GM19023 (cell line): ENCODE measurements at regions not wholly inside any gene's neighbourhood (a gene's known extent, or its start where the extent isn't known, plus 50 kb on each side); places are given as distances from the start of the nearest gene placed in this dataset.
"Not testable (repeated sequence)": the region's sequence is repeated elsewhere in the genome, so short reads cannot be mapped to it uniquely, and the experiment has no call there.

ENCODE experiments used
- ATAC-seq: cut with Tn5 transposase; IDR thresholded peaks from one replicate; pipeline ENCODE4 v1.9.1; 2021; ENCODE audit warnings: mild to moderate bottlenecking, moderate library complexity; ENCODE audit not compliant: unreplicated experiment

- no peak for ATAC-seq
Measured at GRCh38 chrX:52261125-52261462, 76.4 kb downstream of the MAGED4 start.

DNA sequence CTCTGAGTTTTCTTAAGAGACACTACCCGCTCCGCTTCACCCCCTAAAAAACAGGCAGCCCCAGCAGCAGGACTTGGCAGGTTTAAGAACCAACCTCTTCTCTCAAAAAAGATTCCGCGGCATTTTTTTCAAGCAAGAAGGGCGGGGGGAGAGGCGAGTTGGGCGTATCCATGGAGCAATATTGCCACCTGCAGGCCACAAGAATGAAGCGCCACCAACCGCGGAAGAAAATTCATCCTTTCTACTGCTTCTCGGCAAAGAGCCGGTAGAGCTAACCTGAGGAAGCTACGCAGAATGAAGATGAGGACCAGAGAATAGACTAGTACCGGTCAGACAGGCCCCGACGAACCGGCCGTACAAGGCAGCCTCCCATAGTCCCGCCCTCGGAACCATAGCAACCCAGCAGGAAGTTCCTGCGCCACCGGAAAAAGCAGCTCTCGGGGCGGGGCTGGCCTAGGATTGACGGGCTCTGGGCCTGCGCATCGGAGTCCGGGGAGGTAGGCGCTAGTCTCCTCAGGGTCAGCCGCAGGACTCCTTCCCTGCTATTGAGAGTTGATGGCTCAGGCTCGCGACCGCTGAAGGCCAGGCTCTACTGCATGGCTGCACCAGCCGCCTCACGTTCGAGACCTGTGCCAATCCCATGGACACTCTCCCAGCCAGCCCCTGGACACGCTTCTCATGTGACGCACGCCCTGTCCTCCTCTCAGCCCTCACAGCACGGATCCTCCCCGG is 76.9 kb downstream of the MAGED4 start:
- ATAC-seq: peak; percentile 99

DNA sequence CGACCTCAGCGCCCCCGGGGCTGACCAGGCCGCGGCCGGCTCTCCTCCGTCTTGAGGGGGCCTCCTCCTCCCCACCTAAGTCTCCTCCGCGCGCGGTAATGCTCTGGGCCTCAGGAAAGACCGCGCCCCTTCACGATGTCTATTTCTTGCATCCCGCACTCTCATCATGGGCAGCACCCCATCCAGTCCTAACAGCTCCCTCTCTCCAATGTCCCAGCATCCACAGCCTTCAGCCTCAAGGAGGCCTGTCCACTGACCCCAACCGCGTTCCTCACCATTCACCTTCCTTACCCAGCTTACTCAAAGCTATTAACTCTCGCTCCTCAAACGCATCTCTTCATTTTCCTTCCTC is 77.5 kb downstream of the MAGED4 start:
- ATAC-seq: no peak

- no peak for ATAC-seq
Measured at GRCh38 chrX:52263417-52263816, 78.7 kb downstream of the MAGED4 start.

GRCh38 chrX:52265713-52266112 is 81.0 kb downstream of the MAGED4 start:
- ATAC-seq: no peak

DNA sequence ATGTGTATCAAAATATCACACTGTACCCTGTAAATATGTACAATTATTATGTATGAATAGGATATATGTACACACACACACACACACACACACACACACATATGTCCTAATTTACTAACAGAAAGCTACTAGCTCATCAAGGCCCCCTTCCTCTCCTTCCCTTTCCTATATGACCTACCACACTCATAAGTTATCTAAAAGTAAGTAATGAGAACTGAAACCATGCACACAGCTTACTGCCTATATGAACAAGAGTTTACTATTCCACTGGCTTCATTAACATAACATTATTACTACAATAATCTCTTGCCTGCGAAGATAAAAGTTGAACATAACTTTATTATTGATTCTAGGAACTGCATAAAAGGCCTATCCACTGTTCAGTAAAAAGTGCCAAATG is 83.8 kb downstream of the MAGED4 start:
- not testable (repeated sequence) for ATAC-seq

GRCh38 chrX:52270453-52271116 is 85.9 kb downstream of the MAGED4 start:
- ATAC-seq: no peak

GRCh38 chrX:52271206-52271605 is 86.5 kb downstream of the MAGED4 start:
- no peak for ATAC-seq

DNA sequence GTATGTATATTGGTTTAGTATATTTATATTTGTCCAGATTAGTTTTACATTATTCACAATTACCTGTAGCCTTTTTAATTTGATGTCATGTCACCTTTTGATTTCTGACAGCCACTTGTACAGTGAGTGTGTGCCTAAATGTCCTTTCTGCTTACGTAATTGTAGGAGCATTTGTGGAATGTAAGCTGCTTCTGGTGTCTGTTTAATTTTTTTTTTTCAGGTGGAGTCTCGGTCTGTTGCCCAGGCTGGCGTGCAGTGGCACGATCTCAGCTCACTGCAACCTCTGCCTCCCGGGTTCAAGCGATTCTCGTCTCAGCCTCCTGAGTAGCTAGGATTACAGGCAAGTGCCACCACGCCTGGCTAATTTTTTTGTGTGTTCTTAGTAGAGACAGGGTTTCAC is 91.2 kb upstream of the XAGE2 start:
- no peak for ATAC-seq

DNA sequence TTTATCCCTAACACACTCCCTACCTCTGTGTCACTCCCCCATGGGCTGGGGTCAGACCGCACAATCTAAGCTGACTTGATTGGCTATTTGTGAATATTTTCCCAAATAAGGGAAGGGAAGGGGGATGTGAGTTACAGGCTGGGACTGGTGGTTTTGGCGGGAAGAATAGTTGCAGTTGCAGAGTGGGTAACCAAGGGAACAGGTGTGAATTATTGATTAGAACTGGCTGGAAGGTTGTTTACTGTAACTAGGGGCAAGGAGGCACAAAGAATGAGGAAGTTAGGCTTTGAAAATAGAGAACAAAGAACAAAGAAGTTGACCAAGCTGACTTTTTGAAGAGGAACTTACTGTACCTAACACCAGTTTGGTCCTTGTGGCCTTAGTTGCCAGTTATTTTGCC is 88.0 kb upstream of the XAGE2 start:
- no peak for ATAC-seq

DNA sequence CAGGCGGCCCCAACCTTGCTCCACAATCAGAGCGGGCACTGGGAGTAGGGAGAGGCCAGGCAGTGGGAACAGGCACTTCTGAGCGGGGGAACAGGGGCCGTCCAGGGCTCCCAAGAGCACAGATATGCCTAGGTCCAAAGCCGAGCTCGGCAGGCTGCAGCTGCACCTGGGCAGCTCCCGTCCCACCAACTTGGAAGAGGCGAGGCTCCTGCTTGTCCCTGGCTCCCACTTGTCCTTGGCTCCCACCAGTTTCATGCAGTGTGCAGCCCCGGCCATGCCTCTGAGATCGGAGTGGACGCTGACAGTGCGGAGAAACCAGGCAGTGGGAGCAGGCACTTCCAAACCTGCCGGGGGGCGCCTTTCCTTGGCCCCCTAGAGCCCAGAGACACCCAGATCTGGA is 84.0 kb upstream of the XAGE2 start:
- no peak for ATAC-seq

- not testable (repeated sequence) for ATAC-seq
Measured at GRCh38 chrX:52298968-52299367, 69.9 kb upstream of the XAGE2 start.

DNA sequence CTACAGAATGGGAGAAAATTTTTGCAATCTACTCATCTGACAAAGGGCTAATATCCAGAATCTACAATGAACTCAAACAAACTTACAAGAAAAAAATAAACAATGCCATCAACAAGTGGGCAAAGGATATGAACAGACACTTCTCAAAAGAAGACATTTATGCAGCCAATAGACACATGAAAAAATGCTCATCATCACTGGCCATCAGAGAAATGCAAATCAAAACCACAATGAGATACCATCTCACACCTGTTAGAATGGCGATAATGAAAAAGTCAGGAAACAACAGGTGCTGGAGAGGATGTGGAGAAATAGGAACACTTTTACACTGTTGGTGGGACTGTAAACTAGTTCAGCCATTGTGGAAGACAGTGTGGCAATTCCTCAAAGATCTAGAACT is 60.3 kb upstream of the XAGE2 start:
- not testable (repeated sequence) for ATAC-seq
